ENCODE measurements at regions not wholly inside any gene's neighbourhood (a gene's known extent, or its start where the extent isn't known, plus 50 kb on each side); places are given as distances from the start of the nearest gene placed in this dataset.

DNA sequence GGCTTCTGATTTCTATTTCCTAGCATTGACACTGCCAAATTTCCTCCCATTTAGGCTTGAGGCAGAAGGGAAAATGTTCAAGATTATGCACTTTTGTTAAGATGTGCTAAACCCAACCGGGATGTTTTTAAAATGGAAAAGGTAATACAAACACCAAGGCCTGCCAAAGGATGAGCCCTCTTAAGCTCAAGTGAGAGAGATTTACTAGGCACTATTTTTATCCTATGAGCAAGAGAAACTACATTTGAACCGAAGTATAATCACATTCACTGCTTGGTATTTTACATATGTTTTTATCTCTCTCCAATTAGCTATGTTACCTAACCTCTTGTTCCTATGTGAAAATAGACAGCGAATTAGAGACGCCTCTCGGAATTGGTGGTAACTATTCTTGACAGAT is 295.8 kb downstream of the GABRB3 start:
- no peak for DNase-seq

DNA sequence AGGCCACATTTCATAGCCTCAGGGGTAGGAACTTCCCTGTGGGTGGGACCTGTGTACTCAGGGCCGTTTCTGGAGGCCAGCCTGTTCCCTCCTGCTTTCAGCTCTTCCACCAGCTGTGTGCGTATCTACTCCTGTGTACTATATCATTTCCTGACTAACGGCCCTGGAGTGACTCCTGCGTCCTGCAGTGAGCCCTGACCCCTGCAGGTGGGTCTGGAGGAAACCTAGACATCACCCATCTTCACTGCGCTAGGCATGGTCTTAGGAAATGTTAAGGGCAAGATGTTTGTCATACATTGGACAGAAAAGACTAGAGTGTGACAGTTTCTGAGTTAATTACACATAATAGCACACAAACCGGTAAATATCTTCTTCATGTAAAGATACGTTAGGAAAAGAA is 297.3 kb downstream of the GABRB3 start:
- DNase-seq: no peak

DNA sequence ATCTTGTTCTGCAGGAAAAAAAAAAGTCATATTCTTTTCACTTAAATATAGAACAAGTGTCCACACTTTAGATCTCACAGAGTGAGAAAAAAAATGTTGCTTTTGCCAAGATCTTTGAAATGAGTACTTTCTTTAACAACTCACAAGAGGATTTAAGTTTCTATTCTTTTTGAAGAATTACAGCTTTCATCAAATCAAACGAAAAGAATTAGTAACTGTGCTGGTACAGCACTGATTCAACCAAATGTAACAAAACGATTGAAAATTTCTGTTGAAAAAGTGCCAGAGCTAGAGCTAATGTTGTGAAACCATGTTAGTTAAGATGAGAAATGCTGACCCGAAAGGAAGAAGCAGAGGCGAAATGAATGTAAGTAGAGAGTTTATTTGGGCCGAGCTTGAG is 300.2 kb downstream of the GABRB3 start:
- no peak for DNase-seq

DNA sequence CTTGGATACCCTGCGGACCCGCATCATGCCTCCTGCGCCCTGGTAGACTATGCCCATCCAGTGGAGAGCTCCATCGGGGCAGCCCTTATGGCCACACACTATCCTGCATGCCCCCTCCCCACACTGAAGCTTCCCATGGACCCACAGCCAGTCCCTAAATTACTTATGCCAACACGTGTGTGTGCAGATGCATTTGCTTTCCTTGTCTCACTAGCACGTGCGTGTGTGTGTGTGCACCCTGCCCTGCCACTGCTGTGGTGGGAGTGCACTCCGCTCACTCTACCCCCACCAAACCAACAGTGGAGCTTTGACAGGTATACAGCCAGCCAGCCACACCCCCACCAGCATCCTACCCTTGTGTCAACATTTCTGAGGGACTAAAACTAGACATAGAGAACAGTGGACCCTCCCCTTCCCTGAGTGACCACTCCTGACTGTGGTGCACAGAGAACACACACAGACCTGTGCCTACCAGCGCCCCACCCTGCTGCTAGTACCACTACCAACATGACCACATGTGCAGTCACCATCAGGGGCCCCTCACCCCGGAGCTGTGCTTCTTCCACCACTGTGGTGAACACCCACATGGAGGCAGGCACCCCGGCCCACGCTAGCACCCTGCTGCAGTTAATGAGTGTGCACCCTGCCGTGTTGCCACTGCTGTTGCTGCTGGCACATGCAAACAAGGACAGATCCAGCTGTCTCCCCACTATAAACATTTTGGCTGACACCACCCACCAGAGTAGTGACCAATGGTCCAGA is 310.8 kb downstream of the GABRB3 start:
- no peak for DNase-seq

DNA sequence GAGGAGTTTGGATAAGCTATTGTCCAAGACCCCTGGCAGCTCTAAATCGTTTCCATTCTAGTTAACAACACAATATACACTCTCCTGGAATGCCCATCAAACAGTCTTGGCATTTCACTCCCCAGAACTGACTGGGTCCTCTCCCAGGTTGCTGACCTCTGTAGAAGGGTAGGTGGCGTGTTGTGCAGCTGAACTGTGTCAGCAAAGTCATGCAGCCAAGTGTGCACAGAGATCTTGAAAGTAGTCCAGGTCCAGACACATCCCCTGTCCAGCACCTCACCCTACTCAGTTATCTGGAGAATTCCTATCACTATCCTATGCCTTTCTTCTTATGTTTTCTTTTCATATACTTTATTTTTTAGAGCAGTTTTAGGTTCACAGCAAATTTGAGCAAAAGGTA is 312.7 kb downstream of the GABRB3 start:
- no peak for DNase-seq

DNA sequence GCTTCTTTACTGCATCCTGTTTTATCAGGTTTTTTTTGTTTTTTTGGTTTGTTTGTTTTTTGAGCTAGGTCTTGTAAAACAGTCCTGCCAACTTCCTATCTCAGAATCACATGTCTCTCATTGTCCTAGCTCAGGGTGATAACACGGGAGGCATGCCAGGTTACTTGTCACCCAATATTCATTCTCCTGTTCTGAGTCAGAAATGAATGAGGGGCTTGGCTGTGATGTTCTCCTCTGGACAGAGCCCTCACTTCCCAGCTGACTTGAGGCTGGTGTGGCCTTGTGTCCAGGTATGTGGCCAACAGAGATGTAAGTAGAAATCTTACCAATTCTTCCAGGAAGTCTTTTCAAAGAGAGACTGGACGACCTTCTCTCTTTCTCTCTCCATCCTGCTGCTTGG is 317.0 kb downstream of the GABRB3 start:
- DNase-seq: no peak

DNA sequence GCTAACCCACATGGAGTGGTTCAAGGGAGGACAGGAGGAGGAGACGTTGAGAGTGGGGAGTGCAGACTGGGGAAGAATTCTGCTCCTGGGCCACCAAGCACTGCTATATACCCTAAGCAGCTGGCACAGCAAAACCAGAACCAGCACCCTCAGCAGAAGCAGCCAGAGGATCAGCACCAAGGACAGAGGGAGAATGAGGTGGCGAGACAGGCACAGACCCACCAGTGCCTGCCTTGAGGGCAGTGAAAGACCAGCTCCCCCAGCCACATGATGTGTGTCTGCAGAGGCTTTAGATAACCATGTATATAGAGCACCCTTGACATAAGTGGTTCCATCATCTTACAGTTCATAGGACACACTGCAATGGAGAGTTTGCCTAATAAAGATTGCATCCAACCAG is 319.0 kb downstream of the GABRB3 start:
- DNase-seq: no peak

DNA sequence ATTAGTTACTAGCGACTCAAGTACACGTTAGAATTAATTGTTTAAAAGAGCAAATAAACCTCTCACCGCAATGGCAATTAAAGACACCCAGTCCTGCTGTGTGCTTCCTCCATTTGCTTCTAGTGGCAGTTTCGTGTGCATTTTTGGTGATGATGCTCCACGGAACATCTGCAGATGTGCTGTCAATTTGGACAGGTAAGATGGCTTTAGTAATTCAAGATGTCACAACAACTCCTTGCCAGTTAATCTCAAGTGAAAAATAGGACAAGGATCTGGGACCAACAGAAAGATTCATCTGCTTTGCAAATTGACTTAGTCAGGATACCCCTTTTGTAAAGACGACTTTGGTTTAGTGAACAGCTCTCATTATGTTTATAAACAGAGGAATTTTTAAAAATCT is 320.9 kb downstream of the GABRB3 start:
- DNase-seq: no peak

DNA sequence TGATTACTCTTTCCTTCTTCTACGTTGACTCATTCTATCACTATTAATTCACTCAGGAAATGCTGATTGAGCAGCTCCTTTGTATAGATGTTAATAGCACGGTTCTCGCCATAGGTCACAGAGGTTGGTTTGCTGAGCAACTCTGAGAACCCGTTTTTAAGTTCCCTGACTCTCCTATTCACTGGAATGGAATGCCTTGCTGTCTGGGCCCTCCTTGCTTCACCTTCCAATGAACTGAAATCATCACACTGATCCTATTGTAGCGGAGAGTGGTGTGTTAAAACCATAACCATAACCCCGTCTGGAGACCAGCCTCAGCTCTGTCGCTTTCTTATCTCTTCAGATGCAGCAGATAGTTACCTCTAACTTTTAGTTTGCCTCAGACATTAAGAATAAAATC is 323.6 kb downstream of the GABRB3 start:
- no peak for DNase-seq

DNA sequence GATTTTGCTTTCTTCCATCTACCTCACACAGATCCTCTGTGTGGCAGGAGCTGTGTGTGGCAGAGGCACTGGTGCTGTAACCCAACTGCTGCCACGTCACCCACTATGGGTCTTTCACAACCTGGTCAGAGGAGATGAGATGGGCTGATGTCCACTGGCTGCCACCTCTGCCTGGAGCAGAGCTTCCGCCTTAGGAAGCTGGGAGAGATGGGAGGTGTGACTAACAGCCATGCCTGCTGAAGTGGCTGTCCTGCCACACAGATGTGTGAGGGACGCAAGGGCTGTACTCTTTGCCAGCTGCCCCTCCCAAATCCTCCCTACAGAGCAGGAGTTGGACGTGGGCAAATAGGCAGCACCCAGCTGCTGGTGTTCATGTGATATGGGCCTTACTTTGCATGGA is 329.5 kb downstream of the GABRB3 start:
- DNase-seq: no peak

DNA sequence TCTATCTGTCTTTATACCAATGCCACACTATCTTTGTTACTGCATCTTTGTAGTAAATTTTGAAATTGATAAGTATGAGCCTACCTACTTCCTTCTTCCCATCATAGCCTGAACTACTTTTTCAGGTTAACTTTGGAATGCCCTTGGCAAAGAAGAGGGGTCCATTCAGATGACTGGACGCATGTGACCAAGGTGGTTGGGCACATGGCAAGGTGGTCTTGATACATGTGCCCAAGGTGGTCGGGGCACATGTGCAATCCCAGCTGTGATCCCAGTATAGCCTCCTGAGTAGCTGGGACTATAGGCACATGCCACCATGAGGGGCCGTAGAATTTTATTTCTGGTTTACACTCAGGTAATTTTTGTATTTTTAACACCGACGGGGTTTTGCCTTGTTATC is 330.2 kb downstream of the GABRB3 start:
- no peak for DNase-seq

DNA sequence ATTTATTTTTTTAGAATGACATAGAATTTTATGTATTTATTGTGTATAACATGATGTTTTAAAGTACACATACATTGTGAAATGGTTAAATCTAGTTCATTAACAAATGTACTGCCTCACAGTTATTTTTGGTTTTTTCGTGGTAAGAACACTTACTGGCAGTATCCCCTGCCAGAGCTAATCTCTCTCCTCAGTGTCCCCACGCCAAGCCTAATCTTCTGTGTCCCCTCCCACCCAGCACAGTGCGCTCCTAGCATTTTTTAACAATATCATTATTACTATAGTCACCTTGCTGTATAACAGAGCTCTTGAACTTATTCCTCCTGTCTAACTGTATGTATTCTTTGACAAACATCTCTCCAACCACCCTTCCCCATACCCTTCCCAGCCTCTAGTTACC is 333.2 kb downstream of the GABRB3 start:
- no peak for DNase-seq

DNA sequence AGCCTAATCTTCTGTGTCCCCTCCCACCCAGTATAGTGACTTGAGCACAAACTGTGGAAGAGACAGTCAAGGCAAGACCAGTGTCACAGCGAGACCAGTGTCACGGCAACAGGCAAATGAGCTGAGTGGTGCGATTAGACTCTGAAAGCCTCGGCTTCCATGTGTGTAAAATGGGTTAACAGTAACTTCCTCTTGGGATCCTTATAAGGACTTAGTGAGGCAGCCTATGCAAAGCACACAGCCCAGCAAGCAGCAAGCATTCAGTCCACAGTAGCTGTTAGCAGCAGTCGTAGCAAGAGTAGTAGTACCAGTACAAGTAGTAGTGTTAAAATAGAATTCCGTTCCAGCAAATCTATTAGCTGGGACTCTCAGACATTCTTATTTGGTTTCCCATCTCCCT is 334.1 kb downstream of the GABRB3 start:
- DNase-seq: no peak

DNA sequence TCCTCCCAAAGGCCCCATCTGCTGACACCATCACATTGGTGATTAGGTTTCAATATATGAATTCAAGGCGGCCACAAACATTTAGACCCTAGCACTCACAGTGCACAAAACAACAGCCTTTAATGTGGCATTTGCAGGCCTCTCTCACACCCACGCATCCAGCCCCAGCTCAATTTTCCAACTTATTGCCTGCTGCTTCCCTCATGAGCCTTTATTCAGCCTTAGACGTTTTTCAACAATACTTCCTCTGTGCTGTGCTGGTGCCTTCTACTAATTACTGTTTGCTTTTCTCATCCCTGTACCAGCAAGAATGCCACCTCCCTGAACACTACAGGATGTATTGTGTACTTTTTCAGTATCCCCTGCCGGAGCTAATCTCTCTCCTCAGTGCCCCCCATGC is 334.6 kb downstream of the GABRB3 start:
- DNase-seq: no peak

DNA sequence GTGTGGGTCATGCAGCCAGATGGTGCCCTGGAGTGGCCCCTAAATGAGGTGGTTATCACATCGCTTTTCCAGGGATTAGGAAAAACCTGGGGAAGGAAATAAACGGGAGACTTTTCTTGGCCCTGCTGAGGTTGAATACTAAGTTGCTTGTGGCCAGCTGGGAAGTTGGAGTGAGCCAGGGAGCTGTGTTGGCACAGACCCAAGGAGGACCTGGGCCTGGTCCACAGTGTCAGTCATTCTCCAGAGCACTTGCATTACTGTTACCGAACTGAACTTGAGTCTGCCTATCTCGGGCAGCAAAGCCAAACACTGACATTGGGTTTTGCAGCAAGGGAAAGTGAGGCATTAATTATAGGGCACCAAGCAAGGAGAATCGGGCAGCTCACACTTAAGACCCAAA is 339.0 kb downstream of the GABRB3 start:
- no peak for DNase-seq

DNA sequence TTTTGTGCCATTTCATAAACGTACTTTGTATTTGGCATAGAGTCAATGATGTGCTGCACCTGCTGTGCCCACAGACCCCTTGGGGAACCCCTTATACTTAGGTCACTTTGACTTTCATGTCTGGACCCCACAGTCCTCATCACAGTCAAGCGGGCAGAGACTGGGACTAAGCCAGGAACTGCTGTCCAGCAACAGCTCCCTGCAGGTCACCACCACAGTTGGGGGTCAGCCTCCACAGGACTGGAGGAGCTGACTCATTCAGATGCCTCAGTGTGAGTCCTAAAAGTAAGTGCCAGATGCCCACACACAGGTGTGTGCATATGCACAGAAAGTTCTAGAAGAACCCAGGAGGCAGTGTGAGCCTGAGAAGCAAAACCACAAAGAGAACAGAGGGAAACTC is 339.8 kb downstream of the GABRB3 start:
- DNase-seq: no peak

DNA sequence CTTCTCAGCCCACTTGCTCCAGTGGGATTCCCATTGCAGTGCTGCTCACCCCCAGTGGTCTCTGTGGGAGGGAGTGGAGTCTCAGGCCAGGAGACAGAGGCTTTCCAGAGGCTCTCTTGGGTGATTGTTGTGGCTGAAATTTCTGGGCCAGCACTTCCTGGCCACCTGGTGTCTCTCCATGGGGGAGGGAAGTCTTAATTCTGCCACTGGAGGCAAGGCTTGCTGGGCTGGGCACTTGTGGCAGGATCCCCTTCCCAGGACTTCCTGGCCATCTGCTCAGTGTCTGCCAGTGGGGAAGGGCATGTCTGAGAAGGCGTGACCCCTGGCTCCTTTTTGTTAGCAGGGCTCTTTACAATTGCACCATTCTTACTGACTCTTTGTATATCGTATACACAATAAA is 351.8 kb downstream of the GABRB3 start:
- no peak for DNase-seq

DNA sequence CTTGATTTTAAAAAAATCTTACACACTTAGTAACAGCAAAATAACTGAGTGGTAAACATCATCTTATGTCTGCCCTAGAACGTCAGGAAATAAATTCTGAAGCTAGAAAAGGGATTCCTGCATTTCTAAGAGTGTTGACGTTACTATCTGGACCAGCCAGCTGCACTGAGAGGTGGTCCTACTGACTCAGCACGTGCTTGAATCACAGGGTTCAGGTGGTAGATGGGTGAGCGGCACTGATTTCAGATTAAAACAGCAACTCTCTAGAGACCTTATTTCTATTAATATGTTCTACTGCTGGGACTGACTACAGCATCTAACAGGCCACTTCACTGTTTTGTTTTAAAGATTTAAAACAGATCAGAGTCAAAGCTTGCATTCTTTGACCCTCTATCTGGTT is 377.2 kb downstream of the GABRB3 start:
- DNase-seq: no peak

DNA sequence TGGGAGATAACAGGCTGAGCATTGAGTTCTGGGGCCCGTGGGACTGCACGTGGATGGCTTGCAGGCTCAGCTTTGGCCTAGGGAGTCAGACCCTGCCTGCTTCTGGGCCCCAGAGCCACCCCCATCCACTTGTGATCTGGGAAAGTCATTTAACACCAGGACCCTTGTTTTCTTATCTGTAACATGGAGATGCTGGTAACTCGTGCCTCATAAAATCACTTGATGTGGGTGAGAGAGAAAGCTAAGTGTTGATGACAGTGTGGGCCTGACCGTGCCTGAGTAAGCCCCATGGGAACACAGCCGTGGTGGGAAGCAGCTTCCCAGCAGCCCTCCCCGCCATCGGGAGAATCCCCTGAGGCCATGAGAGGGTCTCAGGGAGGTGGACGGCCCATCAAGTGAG is 378.1 kb downstream of the GABRB3 start:
- no peak for DNase-seq

DNA sequence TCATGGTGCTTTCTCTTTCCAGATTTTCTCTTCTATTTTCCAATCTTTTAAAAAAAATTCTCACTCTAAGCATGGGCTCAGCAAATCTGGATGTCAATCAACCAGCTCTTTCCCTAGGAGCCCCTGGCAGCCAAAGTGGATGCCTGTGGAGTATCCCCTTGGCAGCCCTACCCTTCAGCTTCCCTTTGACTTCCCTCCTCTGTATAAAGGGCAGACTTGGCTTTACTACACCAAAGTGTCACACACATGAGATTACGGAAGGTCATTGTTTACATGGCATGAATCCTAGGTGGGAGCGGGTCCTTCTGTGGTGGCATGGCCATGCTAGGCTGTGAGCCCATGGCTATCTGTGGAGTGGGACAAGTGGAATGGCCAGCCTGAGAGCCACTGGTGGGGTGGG is 379.9 kb downstream of the GABRB3 start:
- no peak for DNase-seq

DNA sequence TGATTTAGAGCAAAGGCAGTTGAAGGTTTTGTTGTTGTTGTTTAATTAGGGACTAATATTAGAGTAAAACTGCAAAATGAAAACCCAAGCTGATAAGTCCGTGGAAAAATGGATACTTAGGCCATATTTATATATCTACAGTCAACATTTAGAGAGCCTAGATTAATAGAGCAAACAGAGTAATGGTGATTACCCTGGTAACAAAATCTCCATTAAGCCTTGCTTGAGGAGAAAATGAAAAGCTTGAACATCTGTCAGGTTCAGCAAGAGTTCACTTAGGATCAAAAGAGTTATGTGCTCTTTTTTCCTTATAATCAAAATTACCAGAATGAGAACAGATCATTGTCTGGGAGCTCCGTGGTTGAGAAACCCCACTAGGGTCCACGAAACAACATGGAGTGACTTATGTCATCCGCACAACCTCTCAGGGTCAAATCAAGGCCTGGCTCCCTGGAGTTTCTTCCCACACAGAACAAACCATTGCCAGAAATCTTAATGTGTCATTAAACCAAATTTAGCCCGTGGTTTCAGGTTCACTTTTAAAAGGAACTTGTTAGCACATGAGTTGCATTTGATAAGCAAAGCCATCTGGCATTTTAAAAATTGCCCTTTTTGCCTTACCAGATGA is 381.2 kb downstream of the GABRB3 start:
- DNase-seq: no peak

DNA sequence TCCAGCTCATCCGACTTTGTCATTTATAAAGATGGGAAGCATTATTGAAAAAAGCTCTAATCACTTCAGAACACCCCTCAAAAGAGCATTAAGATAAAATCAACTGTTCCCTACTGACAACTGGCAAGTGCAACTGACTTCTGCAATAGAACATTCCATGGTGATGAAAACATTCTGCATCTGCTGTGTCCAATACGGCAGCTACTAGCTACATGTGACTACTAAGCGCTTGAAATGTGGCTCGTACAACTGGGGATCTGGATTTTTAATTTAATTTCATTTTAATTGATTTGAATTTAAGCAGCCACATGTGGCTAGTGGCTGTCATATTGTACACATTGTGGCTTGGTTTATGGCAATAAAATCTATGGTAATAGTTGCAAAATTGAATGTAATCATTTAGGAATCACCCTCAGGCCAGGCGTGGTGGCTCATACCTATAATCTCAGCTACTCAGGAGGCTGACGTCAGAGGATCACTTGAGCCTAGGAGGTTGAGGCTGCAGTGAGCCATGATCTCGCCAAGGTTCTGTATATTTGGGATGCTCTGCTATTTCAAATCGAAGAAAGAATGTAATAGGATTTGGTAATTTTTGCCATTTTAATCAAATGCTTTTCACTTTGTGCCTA is 390.3 kb downstream of the GABRB3 start:
- DNase-seq: no peak

DNA sequence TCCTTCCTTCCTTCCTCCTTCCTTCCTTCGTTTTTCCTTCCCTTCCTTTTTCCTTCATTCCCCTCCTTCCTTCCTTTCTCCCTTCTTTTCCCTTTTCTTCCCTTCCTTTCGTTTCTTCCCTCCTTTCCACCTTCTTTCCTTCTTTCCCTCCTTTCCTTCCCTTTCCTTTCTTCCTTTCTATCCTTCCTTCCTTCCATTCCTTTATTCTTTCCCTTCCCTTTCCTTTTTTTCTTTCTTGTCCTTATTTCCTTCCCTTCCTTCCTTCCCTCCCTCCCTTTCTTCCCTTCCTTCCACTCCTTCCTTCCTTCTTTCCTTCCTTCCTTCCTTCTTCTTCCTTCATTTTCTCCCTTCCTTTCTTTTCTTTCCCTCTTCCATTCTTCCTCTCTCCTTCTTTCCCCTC is 394.6 kb downstream of the GABRB3 start:
- no peak for DNase-seq

DNA sequence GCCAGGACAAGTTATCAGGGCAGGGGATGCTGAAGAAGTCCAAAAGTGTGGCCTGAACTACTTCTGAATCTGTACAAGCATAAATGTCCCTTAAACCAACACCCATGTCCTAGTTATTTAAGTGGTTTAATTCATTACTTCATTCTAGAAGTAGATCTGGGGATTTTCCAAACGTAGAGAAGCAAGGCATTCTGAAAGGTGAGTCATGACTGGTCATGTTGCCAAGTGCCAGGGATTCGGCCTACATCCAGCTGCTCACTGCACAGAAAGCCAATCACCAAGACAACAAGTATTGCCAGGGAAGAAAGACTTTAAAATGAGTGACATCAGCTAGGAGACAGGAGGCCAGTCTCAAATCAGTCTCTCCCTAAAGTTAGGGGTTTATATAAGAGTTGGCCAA is 396.6 kb downstream of the GABRB3 start:
- no peak for DNase-seq

DNA sequence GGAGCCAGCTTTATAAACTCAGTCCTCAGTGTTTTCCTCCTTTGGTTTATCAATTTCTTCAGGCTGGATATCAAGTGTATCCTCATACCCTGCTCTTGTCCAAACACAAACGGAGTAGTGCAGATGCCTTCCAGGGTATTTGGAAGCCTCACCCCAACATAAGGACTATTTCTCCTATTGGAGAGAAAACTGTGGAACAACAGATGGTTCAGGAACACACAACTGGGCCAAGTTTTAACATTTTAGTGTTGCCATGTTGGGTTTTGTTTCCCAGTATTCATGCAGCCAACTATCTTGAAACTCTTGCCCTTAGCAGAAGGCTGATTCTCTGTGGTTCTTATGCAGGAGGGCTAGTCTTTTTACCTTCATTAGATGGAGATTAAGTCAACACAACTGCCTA is 398.1 kb downstream of the GABRB3 start:
- no peak for DNase-seq

All from activated CD4-positive, alpha-beta T cell treated with anti-CD3 and anti-CD28 coated beads for 4 hours (primary cell).